HEK293 (cell line): ENCODE measurements at regions not wholly inside any gene's neighbourhood (a gene's known extent, or its start where the extent isn't known, plus 50 kb on each side); places are given as distances from the start of the nearest gene placed in this dataset.

Experiments
- CTCF ChIP-seq: fragments of 450-650 bp; formaldehyde crosslinking; IDR thresholded peaks from 2 replicates; pipeline ENCODE4 v1.5.1; 2016; ENCODE audit warnings: missing biosample characterization, missing genetic modification characterization
- ZNF140 ChIP-seq: fragments of 450-650 bp; formaldehyde crosslinking; IDR thresholded peaks from 2 replicates; pipeline ENCODE4 v1.5.1; 2016; ENCODE audit warnings: missing biosample characterization, missing genetic modification characterization
- ZNF274 ChIP-seq, 2 experiments: fragments of 200-500 bp in 1 of 2; fragments of 450-650 bp in 1 of 2; sonication (Bioruptor generic) in 1 of 2; formaldehyde crosslinking in 1 of 2; IDR thresholded peaks; 2 replicates each; pipeline versions ENCODE4 v1.5.1 to v1.6.1; 2014 to 2016; ENCODE audit warnings: borderline replicate concordance in 1 of 2, inconsistent platforms in 1 of 2, low read length in 1 of 2, missing biosample characterization in 1 of 2, missing genetic modification characterization in 1 of 2
- ZNF600 ChIP-seq: fragments of 450-650 bp; formaldehyde crosslinking; IDR thresholded peaks from 2 replicates; pipeline ENCODE4 v1.5.1; 2016; ENCODE audit warnings: missing biosample characterization, missing genetic modification characterization

GRCh38 chr21:31479714-31480113, 135.7 kb upstream of the TIAM1 start:
- TF ChIP-seq ZNF274 (IDR thresholded peaks at IDR 0.05; ENCODE audit: low read length) (no peak), ZNF274 (tag by site-specific recombination; IDR thresholded peaks at IDR 0.05; ENCODE audit: borderline replicate concordance) (no peak), CTCF (no peak), ZNF140 (no peak), ZNF600 (tag by site-specific recombination) (no peak)
